HG03432 (cell line): ENCODE measurements at regions not wholly inside any gene's neighbourhood (a gene's known extent, or its start where the extent isn't known, plus 50 kb on each side); places are given as distances from the start of the nearest gene placed in this dataset.
A peak's percentile ranks its signal among the peaks of the same experiment; 100 is the strongest.
"Not testable (repeated sequence)": the region's sequence is repeated elsewhere in the genome, so short reads cannot be mapped to it uniquely, and the experiment has no call there.

ENCODE experiments used
- ATAC-seq: cut with Tn5 transposase; IDR thresholded peaks from one replicate; pipeline ENCODE4 v1.9.1; 2021; ENCODE audit warnings: mild to moderate bottlenecking, moderate library complexity; ENCODE audit not compliant: unreplicated experiment

GRCh38 chr7:24049296-24049695 lies 234.7 kb upstream of the NPY start:
- no peak for ATAC-seq

GRCh38 chr7:24050991-24051560 lies 232.9 kb upstream of the NPY start:
- no peak for ATAC-seq

GRCh38 chr7:24051651-24052050 lies 232.3 kb upstream of the NPY start:
- no peak for ATAC-seq

DNA sequence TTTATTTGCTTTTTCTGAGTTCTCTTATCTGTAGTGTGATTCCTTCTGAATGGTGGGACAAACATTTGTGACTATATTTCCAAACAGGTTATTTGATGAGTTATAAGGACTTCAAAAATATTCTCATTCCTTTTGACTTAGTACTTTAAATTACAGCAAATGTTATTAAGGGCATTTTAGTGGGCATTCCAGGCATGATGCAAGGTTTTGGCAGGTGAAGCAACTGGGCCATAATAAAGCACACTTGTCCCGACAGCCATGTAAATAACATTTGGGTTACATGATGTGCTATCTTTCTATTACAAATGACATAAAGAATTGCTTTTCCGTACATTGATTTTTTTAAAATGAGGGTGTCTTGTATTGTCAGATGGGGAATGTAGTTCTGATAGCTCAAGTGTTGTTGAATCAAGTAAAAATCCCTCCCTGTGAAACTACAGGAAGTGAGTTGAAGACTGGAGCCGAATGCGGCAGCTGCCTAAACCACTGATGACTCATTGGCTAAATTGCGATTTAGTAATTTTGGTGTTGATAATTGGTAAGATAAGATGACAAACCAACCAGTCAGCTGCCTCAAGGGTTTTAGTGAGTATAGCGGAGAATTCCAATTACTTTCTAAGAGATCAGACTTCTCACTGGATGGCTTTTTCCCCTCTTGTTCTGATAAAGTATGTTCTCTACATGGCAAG lies 231.3 kb upstream of the NPY start:
- no peak for ATAC-seq

- no peak for ATAC-seq
Measured at GRCh38 chr7:24054236-24054635, 229.8 kb upstream of the NPY start.

- no peak for ATAC-seq
Measured at GRCh38 chr7:24057243-24057642, 226.7 kb upstream of the NPY start.

DNA sequence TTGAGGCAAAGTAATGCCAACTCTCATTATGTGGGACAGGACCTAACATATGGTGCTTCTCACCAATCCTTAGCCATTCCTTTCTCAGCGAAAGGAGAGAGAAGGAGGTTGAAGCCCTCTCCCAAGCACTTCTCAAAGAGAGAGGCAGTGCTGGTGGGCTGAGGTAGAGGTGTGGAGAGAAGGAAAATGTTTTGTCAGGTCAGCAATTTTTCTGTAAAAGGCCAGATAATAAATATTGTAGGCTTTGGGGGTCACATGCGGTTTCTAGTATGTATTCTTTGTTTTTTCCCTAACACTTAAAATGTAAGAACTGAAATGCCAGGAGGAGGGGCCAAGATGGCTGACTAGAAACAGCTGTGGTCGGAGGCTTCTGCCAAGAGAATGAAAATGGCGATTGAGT lies 225.0 kb upstream of the NPY start:
- ATAC-seq = no peak

GRCh38 chr7:24059775-24060174 lies 224.2 kb upstream of the NPY start:
- ATAC-seq = no peak

DNA sequence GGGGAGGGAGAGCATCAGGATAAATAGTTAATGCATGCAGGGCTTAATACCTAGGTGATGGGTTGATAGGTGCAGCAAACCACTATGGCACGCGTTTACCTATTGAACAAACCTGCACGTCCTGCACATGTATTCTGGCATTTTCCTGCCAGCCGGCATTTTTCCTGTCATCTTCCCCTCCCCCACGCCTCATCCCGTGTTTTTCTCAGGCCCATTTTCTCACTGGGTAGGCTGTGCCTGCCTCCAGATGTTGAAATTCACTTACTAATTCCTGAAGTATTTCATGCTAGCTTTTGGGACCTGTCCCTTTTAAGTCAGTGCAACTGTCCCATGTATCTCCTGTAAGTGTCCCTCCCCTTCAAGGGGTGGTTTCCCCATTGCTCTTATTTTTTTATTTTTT lies 220.3 kb upstream of the NPY start:
- ATAC-seq = no peak

- ATAC-seq = no peak
Measured at GRCh38 chr7:24069751-24070150, 214.2 kb upstream of the NPY start.

DNA sequence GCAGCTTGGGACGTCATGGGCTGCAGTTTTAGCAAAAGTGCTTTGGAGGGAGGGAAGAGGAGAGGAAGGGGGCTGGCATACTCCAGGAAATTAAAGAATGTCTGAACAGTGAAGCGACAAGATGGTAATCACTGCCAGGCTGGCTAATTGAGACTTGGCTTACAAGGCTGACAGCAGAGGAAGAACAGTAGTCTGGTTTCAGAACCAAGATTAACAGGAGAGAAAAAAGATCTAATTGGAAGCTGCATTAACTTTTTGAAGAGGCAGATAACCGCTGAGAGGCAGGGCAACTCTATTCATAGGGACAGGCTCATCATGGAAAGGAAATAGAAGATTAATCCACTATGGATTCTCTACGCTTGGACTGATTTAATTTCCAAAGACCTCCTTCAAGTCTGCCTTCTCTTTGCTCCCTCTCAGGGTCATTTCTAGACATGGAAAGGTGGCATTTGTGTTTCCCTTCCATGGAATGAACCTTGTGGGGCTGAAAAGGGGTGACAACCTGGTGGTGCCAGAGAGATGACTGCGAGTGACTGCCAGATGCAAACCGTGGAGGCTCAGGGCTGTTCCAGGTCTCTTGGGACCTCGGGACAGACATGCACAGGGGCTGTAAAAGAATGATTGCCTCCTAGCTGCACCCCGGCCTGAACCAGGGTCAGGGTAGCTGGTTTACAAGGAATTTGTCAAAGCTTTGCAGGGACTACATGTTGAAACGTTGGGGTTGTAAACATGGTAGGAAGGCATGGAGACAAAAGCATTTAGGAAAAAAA lies 210.2 kb upstream of the NPY start:
- ATAC-seq = no peak

- no peak for ATAC-seq
Measured at GRCh38 chr7:24075426-24075810, 208.6 kb upstream of the NPY start.

DNA sequence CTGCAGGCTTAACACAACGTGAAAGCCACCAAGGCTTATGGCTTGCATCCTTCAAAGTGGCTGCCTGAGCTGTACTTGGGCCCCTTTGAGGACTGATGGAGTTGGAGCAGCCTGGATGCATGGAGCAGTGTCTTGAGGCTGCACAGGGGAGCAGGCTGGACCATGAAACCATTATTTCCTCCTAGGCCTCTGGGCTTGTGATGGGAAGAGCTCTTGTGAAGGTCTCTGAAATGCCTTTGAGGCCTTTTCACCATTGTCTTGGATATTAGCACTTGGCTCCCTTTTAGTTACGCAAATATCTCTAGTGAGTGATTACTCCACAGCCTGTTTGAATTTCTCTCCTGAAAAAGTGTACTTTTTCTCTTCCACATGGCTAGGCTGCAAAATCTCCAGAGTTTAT lies 201.2 kb upstream of the NPY start:
- no peak for ATAC-seq

- ATAC-seq = no peak
Measured at GRCh38 chr7:24102988-24103387, 181.0 kb upstream of the NPY start.

- ATAC-seq = peak; percentile 86
Measured at GRCh38 chr7:24108906-24109376, 175.0 kb upstream of the NPY start.

DNA sequence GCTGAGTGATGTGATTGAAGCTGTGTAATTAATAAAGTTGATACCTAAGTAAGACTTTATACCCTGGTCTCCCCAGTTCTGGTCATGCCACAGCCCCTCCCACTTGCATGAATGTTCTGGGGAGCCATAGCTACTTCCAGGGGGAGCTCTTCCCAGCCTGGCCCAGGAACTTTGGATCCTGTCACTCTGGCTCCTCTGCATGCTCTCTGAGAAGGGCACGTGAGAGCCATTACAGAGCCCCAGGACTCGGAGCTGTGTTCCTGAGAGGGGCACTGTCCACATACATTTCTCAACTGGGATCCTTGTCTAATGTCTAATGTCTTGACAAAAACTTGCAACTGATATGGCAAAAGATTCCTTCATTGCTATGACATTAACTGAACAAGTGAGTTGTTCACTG lies 173.9 kb upstream of the NPY start:
- ATAC-seq = no peak

DNA sequence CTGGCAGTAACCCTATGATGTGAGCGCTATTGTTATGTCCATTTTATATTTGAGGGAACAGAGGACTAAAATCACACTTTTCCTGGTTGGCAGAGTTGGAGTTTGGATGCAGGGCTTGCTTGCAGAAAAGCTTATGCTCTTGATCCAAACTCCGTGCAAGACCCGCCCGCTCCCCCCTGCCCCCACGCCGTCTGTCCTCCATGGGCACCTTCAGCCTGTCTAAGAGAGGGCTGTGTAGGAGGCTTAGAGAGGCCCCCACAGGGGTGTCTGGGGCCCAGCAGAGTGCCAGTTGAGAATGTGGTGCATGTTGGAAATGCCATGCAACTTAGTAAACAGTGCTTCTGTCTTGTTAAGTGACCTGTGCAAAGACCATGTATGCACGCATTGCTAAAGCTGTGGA lies 170.5 kb upstream of the NPY start:
- no peak for ATAC-seq

- no peak for ATAC-seq
Measured at GRCh38 chr7:24115661-24116060, 168.3 kb upstream of the NPY start.

- ATAC-seq = not testable (repeated sequence)
Measured at GRCh38 chr7:24117903-24118499, 166.0 kb upstream of the NPY start.

GRCh38 chr7:24119852-24120251 lies 164.1 kb upstream of the NPY start:
- no peak for ATAC-seq

- no peak for ATAC-seq
Measured at GRCh38 chr7:24123076-24123475, 160.9 kb upstream of the NPY start.

DNA sequence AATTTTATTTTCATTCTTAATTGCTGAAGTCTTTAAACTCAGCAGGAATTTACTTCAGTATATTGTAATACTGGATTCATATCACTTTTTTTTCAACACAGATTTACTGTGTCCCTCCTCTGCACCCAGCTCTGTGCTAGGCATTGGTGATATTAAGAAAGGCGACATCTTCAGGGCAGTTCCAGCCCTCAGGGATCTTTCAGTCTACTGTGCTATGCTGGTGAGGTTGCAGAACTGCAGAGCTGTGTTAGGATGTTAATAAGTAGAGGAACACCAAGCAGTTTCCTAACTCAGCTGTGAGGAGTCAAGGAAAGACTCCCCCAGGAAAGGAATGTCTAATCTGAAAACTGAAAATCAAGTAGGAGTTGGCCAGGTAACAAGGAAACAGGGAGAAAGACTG lies 158.2 kb upstream of the NPY start:
- no peak for ATAC-seq
